ENCODE measurements at regions not wholly inside any gene's neighbourhood (a gene's known extent, or its start where the extent isn't known, plus 50 kb on each side); places are given as distances from the start of the nearest gene placed in this dataset.

- Histone ChIP-seq H4K20me1 (ENCODE audit: control insufficient read depth, insufficient read depth) (no peaks in the 10 kb centered on the region), H3K79me2 (ENCODE audit: control insufficient read depth, insufficient read depth, low read length) (no peaks in the 10 kb centered on the region), H3K4me1 (ENCODE audit: control insufficient read depth, insufficient read depth, low read length) (no peaks in the 10 kb centered on the region), H3K9me3 (replicated peaks; ENCODE audit: control insufficient read depth, insufficient read depth, low read length) (no peaks in the 10 kb centered on the region), H3K27me3 (replicated peaks in 1 of 2; ENCODE audit: control insufficient read depth in 2 of 2, insufficient read depth in 2 of 2, low read length in 1 of 2) (no peaks in the 10 kb centered on the region), H2AFZ (ENCODE audit: control insufficient read depth, low read depth, low read length) (no peak overlapping the region), H3K4me2 (ENCODE audit: control insufficient read depth, insufficient read depth) (no peak overlapping the region), H3K27ac (ENCODE audit: control insufficient read depth, insufficient read depth) (no peak overlapping the region), H3K36me3 (ENCODE audit: control insufficient read depth in 2 of 2, insufficient read depth in 2 of 2, low read length in 1 of 2) (no peaks in the 10 kb centered on the region), H3K4me3 (no peak overlapping the region), H3K9ac (ENCODE audit: control insufficient read depth, insufficient read depth, low read length) (no peak overlapping the region)
- ATAC-seq (no peak), FAIRE-seq (no peak), DNase-seq (ENCODE audit: low read depth, low spot score) (no peak)
- no TSS peak for BruUV-seq (replicated peaks)
- ChIA-PET CTCF (no interaction called here), POLR2A (no interaction called here), SMC1A (ENCODE audit: uncharacterized antibody, unreplicated experiment) (no interaction called here), RAD21 (ENCODE audit: unreplicated experiment) (no interaction called here)
- intact Hi-C loops (cut with micrococcal nuclease; ENCODE audit: unreplicated experiment): no loop called here
- WGBS (ENCODE audit: insufficient coverage, insufficient replicate concordance, low lambda C conversion rate, missing lambda C conversion rate): 37% methylated on average over 3 of the region's 3 CpGs
- in situ Hi-C loops (cut with MboI): no loop called here
- TF ChIP-seq SMARCA5 (IDR thresholded peaks at IDR 0.05) (no peak), JUND (IDR thresholded peaks at IDR 0.05; ENCODE audit: low read depth, low read length) (no peak), CBX5 (IDR thresholded peaks at IDR 0.05; ENCODE audit: low read depth) (no peak), SIN3A (IDR thresholded peaks at IDR 0.05; ENCODE audit: low read depth, low read length) (no peak), CHD4 (IDR thresholded peaks at IDR 0.05) (no peak), BCL11A (IDR thresholded peaks at IDR 0.05; ENCODE audit: low read depth, low read length) (no peak), IKZF1 (conservative IDR thresholded peaks at IDR 0.05) (no peak), NR2C1 (IDR thresholded peaks at IDR 0.05) (no peak), NFIC (IDR thresholded peaks at IDR 0.05; ENCODE audit: low read depth, low read length) (no peak), CBX3 (IDR thresholded peaks at IDR 0.05; ENCODE audit: borderline replicate concordance, low read depth) (no peak), CTCF (IDR thresholded peaks at IDR 0.05 in 2 of 3, conservative IDR thresholded peaks at IDR 0.05 in 1 of 3; ENCODE audit: control insufficient read depth in 2 of 3, extremely low read depth in 1 of 3, insufficient read depth in 1 of 3, low read depth in 3 of 3, low read length in 3 of 3) (no peak), CEBPZ (IDR thresholded peaks at IDR 0.05; ENCODE audit: low read depth, low read length) (no peak), GABPA (IDR thresholded peaks at IDR 0.05; ENCODE audit: low read depth) (no peak), SP1 (IDR thresholded peaks at IDR 0.05; ENCODE audit: low read depth, low read length) (no peak), SMAD1 (IDR thresholded peaks at IDR 0.05; ENCODE audit: low read depth, partially characterized antibody) (no peak)
- TF ChIP-seq, protein P1, sequence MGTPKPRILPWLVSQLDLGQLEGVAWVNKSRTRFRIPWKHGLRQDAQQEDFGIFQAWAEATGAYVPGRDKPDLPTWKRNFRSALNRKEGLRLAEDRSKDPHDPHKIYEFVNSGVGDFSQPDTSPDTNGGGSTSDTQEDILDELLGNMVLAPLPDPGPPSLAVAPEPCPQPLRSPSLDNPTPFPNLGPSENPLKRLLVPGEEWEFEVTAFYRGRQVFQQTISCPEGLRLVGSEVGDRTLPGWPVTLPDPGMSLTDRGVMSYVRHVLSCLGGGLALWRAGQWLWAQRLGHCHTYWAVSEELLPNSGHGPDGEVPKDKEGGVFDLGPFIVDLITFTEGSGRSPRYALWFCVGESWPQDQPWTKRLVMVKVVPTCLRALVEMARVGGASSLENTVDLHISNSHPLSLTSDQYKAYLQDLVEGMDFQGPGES (IDR thresholded peaks at IDR 0.05): no peak
- TF ChIP-seq, protein P2, sequence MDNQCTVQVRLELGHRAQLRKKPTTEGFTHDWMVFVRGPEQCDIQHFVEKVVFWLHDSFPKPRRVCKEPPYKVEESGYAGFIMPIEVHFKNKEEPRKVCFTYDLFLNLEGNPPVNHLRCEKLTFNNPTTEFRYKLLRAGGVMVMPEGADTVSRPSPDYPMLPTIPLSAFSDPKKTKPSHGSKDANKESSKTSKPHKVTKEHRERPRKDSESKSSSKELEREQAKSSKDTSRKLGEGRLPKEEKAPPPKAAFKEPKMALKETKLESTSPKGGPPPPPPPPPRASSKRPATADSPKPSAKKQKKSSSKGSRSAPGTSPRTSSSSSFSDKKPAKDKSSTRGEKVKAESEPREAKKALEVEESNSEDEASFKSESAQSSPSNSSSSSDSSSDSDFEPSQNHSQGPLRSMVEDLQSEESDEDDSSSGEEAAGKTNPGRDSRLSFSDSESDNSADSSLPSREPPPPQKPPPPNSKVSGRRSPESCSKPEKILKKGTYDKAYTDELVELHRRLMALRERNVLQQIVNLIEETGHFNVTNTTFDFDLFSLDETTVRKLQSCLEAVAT (IDR thresholded peaks at IDR 0.05): no peak
Observed at GRCh38 chr2:134776836-134777235, 58.0 kb upstream of the TMEM163 start.
